GM19468 (cell line): ENCODE measurements at regions not wholly inside any gene's neighbourhood (a gene's known extent, or its start where the extent isn't known, plus 50 kb on each side); places are given as distances from the start of the nearest gene placed in this dataset.
A peak's percentile ranks its signal among the peaks of the same experiment; 100 is the strongest.

Experiments
- ATAC-seq: cut with Tn5 transposase; IDR thresholded peaks from one replicate; pipeline ENCODE4 v1.9.1; 2021; ENCODE audit warnings: mild to moderate bottlenecking, moderate library complexity, moderate number of reproducible peaks; ENCODE audit not compliant: unreplicated experiment; ENCODE audit errors: extremely low read depth

DNA sequence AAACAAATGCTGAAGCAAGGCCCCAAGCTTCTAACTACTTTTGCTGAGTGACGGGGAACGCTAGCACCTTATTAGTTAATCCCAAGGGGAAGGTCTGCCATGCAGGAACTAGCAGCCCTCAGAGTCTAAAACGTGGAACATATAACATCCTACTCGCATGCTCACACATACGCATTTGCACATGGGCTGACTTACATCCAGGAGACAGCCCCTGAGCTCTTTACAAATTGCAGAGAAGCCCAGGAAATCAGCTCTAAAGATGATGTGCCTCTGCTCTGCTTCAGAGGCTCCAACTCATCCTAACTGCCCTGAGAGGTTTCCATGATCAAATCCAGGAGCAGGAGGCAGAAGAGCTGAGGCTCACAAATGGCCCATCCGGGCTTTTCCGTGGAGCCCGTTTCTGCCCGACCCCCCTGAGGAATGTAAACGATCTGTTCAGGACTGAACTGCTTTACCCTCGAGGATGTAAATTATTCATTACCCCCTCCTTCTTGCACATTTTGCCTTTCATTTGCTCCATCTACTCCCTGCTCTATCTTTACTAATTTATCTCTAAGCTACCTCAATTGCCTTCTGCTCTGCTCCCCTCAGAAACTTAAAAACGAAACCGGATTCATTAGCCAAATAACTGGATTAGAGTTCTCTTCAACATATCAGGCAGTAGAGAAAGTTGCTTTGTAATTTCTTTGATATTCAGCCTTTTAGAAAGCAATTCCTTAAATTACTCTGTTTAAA lies 141.9 kb upstream of the CCDC54 start:
- ATAC-seq = no peak

DNA sequence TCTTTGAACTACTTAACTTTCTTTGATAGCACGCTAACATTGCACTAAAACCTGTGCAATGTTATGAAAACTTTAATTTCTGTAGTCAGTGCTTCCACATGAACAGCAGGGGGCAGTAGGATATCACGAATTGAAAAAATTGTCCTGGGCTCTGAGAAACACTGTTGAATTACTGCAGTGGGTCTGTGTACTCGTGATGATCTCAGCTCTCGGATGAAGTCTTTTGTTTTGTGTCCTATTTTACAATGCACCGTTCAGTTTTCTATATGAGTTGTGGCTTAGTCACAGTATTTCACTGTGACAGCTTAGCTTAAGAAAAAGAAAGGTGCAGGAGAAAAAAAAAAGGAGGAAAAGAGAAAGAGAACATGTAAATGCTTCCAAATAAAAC lies 141.3 kb upstream of the CCDC54 start:
- no peak for ATAC-seq

DNA sequence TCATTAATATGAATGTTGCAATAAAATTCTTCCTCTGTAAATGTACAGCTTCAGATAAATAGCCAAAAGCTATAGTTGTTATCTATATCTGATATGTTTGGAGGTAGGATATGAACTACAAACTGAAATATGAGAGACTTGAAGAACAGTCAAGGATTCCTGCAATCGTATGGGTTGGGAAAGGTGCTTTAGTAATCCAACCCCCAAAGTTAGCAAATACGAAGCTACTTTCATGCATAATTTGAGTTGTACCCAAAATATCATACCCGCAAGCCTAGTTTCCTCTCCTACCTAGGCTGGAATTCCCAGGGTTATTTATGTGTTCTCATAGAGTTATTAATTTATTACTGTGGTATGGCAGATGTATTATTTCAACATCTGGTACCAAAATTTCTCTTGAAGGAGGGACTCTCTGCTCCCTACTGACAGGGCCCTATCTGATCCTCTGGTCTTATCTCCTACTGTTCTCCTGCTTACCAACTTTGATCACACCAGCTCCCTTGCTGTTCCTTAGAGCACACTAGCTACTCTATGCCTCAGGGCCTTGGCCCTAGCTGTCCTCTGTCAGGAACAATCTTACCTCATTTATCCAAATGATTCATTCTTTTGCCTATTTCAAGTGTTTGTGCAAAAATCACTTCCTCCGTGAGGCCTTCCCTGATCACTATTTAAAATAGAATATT lies 140.4 kb upstream of the CCDC54 start:
- no peak for ATAC-seq

DNA sequence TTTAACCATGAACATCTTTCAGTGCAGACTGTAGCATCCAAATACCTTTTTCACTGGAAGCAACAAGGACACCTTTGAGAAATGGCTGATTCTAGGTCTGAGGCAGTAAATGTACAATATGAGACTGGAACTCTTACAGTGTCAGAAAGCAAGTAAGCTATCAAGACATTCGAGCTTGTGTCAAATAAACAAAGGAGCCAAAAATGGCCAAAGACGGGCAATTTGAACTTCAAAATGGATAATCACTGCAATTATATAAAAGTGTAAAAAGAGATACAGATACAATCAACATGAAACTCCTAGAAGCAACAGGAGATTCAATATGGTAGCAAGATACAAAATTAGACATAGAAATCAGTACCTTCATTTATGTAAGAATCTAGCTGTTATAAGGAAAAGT lies 138.5 kb upstream of the CCDC54 start:
- ATAC-seq = no peak

DNA sequence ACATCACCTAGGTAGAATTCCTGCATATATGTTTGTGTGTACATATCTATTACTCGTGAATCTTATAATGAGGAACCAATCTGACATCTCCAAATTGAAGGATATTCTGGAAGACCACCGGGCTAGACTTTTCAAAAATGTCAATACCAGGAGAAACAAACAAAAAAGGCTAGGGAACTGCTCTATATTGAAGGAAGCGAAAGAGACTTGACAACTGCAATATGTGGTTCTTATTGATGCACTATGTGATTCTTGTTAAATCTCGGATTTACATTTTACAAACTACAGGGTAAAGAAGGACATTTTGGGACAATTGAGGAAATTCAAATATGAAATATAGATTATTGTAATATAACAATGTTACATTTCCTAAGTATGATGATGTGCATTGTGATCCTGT lies 137.5 kb upstream of the CCDC54 start:
- ATAC-seq = no peak

DNA sequence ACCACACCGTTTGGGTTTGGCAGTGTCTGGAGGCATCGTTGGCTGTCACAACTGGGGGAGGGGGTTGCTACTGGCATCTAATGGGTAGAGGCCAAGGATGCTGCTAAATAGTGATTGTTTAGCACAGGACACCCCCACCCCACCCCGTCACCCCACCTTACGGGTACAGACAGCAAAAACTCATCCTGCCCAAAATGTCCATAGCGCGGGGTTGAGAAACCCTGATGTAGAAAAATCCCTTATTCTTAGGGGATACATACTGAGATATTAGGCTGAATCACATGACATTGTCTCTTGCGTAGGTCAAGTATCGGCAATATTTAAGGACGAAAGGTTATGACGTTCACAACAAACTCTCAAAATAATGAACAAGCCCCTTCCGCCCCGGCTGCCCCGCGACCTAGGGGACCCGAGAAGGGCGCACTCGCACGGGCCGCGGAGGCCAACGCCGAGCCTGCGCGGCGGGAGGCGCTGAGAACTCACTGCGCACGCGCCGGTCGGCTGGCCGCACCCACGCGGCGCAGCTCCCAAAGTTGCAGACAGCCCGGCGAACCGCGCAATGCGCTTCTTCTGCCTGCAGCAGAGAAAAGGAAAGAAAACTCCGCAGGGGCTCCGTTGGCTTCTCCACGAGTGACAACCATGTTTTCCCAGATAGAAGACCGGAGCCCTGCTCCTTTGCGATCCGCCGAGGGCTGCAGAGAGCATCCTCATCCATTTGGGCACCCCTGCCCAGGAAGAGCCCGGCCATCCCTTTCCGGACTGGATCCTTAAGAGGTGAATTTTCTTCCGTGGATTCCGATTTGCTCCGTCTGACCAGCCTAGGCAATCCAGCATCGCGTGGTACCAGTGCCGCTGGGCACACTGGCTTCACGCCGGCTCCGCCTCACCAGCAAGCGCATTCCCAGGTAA lies 136.8 kb upstream of the CCDC54 start:
- peak; percentile 86 for ATAC-seq

- ATAC-seq = no peak
Measured at GRCh38 chr3:107241217-107241616, 136.0 kb upstream of the CCDC54 start.

- no peak for ATAC-seq
Measured at GRCh38 chr3:107242579-107242978, 134.7 kb upstream of the CCDC54 start.

GRCh38 chr3:107247116-107247515 lies 130.1 kb upstream of the CCDC54 start:
- ATAC-seq = no peak

- ATAC-seq = no peak
Measured at GRCh38 chr3:107249132-107249531, 128.1 kb upstream of the CCDC54 start.

DNA sequence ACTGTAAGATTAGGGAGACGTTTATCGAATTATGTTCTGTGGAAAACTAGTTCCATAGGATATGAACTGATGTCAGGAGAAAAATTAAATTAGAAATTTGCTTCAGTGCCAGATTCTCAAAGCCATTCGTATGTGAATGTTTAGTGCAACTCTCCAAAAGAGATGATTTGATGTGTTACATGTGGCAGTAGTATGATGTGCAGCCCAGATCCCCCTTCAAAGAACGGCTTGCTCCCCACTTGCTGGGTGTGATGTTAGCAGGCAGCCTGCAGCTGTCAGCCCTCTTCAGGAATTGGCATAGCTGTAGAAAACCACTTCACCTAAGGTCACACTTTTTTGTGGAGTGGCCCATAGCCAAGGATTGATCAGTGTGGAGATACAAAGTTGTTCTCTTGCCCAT lies 127.0 kb upstream of the CCDC54 start:
- ATAC-seq = no peak

GRCh38 chr3:107251819-107252218 lies 125.4 kb upstream of the CCDC54 start:
- ATAC-seq = no peak

- ATAC-seq = no peak
Measured at GRCh38 chr3:107256963-107257362, 120.3 kb upstream of the CCDC54 start.

DNA sequence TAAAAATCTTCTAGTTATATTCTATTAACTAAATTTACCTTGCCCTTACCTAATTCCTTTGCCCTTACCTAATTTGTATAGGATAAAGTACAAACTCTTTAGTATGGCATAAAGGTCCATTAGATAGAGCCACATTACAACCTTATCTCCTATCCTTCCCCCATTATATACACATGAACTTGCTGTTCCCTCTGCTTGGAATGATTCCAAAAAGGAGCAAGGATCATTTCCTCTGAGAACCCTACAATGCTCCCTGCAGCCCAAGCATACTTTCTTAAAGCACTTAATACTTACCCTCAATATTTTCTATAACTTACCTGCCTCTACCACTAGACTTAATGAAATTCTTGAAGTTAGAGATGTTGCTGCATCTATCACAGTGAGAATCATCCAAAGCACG lies 118.9 kb upstream of the CCDC54 start:
- no peak for ATAC-seq

GRCh38 chr3:107260207-107260606 lies 117.0 kb upstream of the CCDC54 start:
- ATAC-seq = no peak

GRCh38 chr3:107263269-107264021 lies 113.8 kb upstream of the CCDC54 start:
- ATAC-seq = no peak

DNA sequence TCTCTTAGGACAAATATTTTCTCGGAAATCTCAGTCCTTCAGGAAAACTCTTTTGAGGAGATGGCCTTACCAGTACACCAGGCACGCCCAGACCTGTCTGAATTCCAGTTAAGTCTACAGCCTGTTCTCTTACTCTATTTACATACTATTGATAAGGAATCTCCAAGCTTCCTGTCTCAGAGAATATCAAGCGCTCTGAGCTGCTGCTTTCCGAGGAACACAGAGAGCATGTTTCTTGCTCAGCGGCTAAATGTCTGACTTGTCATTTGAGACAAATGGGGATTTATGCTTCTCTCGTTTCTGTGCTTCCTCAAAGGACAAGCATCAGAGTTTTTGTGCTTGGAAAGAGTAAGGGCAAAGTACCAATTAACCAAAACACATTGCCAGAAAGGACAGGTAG lies 112.4 kb upstream of the CCDC54 start:
- no peak for ATAC-seq

- ATAC-seq = no peak
Measured at GRCh38 chr3:107265526-107265925, 111.7 kb upstream of the CCDC54 start.

GRCh38 chr3:107268469-107268868 lies 108.8 kb upstream of the CCDC54 start:
- ATAC-seq = no peak

DNA sequence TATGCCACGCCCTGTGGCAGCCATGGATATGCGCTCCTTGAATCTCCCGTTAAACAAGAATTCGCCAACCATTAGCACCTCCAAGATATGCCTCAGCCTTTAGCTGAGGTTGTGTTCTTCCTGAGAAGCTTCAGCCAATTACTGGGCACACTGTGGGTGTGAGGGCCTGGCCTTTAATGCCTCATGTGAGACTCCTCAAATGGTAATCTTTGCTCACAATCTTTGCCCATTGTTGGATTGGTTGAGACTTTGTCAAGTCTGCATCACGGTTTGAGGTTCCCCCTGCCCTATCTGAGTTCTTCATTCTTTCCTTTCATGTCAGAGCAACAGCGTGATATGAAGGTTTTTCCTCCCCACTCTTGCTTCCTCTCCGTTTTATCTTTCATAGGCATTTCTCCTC lies 108.1 kb upstream of the CCDC54 start:
- ATAC-seq = no peak
